Activated CD4-positive, alpha-beta T cell treated with anti-CD3 and anti-CD28 coated beads for 48 hours (primary cell): ENCODE measurements at regions not wholly inside any gene's neighbourhood (a gene's known extent, or its start where the extent isn't known, plus 50 kb on each side); places are given as distances from the start of the nearest gene placed in this dataset.
"Not testable (repeated sequence)": the region's sequence is repeated elsewhere in the genome, so short reads cannot be mapped to it uniquely, and the experiment has no call there.

ENCODE experiments used
- DNase-seq: peaks from one replicate; pipeline ENCODE4 v3.0.0-alpha.2; 2020

DNA sequence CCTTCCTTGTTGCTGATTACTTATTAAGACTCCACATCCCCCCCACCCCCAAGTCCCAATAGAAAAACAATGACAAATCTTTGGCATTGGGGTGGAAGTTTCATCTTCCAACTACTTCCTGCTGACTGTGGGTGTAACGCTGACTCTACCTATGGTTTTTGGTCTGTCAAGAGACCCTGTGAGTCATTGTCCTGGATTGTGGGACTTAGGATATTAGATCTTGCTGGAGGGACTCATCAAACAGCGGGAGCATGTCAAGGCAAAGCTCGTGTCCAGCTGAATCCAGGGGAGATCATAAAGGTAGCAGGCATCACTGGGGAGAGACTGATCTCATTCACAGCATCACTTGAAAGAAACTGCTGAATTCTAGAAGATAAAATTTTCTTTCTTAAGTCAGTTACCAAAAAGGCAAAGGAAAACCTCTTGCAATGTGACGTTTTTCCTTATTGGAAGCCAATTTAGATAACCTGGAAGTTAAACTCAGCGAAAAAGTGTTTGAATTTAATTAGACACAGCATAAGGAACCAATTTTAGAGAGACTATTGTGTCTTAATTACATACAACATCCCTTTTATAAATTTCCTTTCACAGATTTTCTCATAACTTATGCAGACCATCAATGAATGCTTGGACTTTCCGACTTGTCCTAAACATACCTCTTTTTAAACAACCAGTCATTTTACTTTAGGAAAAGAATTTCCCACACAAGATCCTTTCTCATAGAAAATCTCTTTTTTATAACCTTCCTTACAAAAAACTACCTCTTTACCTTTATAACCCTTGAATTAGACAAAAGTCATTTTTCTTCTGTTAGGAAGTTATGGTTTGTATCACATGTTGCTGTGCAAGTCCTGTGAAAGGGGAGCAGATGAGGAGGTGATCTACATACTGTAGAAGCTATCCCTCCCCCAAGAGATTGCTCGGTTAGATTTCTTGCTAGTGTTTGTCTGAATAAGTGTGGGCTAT lies 94.6 kb upstream of the SCAF11 start:
- no peak for DNase-seq

DNA sequence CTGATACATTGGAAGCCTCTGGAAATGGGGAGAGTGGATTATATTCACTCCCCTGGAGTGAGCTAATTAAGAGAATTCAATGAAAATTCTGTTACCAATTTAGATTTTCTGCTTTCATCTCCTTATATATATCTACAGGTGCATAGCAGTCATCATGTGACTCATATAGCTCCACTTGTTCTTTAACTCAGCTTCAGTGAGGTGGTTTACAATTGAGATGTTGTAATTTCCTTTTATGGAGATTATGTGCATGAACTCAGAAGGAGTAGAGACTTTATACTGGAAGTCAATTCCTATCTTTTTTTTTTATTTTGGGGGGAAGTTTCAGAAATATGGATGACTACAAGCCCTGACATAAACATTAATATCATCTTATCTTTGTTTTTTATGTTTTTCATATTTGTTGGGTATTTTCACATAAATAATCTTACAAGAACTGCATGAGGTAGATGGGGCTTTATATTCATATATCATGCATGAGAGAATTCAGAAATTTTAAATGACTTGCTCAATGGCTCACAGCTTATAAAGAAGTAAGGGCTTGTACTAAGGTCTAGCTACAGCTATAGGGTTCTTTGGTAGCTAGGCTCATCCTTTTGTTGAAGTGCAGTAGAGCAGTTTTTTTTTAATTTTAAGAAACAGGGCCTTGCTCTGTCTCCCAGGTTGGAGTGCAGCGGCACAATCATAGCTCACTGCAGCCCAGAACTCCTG lies 92.3 kb upstream of the SCAF11 start:
- DNase-seq: no peak

DNA sequence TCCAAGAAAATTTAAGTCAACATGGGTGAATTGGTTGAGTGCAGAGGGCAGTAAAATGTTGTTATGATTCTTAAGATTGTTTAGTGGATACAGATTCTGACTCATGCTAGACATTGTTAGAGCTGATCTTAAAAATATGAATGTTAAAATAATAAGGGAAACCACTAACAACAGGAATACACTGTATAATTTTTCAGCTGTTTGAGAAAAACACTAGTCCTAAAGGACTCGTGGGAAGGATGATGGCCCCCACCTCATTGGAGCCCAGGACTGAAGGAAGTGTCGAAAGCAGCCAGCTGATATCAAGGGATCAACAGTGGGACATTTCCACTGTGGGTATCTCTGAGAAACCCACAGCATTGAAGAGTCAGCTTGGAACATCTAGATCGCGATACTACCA lies 82.9 kb upstream of the SCAF11 start:
- DNase-seq: no peak

DNA sequence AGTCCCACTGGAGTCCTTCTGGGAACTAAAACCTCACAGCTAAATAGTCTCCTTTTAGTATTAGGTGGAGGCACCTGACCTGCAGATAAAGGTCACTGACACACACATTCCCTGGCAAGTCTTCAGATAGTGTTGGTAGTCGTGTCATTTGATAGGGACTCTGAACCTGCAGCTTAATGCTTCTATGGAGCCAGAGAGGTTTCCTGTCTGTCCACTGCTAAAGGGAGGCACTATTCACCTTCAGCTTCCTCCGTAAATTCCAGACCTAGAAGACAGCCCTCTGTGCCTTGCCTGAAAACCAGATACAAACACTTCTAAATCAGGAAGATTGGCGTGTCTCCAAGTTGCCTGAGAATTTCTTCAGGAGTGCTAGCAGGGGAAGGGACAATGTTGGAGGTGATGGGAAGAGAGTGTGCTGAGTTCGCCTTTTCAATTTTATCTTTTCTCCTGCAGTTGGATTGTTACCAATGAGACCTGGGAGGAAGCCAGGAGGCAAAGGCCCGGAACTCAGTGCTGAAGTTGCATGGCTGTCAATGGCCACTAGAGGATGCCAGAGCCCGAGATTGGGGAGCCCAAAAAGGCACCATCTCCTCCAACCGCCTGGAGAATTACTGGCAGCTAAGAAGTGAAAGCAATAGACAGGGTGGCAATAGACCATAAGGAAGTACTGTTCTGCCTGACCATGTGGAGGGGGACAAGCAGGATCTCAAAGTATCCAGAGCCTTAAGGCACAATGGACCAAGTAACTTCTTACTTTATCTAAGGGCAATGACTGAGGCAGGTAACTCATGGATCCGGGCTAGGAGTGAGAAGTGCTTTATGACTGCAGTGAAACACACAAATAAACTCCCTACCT lies 81.6 kb upstream of the SCAF11 start:
- DNase-seq: peak; percentile 80

DNA sequence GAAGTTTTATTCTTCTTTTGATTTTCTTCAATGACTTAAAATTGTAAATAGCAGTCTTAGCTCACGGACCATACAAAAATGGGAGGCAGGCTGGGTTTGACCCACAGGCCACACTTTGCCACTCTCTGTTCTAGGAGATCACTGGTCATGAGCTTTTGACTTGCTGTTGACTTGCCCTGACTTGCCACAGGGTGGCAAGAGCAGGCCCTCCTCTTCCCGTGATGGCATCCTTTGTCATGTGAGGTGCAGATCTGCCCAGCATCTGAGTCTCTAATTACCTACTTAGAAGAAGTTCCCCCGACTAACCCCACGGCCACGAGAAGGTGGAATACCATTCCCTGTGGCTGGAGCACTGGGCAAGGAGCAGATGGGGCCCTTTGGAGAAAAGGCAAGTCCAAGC lies 81.0 kb upstream of the SCAF11 start:
- DNase-seq: peak; percentile 15

DNA sequence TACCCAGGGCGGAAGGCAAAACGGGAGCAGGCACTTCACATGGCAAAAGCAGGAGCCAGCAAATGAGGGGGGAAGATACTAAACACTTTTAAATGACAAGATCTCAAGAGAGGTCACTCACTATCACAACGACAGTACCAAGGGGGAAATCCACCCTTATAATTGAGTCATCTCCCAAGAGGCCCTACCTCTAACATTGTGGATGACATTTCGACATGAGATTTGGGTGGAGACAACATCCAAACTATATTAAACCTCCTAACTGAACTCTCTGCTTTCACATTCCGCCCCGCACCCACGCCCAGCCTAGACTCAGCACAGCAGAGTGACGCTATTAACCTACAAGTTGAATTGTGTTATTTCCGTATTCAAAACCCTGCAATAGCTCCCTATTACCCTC lies 76.7 kb upstream of the SCAF11 start:
- no peak for DNase-seq

DNA sequence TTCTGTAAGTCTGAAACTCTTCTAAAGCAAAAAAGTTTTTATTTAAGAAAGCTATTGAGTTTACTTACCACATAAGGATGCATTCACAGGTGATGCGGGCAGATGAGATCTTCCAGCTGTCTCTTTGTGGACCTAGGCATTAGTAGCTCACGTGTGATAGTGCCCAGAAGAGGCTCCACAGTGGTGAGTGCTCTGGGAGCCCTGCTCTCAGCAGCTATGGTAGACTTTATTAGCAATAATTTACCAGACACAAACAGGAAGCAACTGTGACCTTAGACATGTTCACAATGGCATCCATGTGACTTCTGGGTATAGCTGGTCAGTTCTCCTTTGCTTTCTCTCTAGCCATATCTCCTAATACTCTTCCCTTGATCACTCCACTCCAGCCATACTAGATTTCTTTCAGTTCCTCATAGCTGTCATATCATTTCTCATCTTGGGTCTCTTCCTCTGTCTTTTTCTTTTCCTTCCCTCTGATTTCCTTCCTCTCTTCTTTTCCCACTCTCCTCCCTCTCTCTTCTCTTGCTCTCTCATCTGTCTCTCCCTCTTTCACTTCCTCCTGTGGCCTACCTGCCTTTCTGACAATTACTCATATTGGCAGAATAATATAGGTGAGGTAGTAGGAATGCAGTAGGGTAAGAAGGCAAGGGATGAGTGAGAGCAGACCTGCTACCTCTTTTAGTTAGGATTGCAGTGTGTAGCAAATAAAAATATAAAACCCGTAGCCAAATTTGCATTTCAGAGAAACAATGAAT lies 75.2 kb upstream of the SCAF11 start:
- no peak for DNase-seq

DNA sequence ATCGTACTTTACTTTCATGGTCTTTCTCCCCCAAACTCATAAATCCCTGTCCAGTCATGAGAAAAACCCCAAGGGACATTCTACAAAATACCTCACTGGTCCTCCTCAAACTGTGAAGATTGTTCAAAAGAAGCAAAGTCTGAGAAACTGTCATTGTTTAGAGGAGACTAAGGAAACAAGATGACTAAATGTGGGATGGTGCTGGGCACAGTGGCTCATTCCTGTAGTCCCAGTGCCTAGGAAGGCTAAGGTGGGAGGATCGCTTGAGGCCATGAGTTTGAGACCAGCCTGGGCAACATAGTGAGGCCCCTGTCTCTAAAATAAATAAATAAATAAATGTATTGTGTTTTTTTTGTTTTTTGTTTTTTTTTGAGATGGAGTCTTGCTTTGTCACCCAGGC lies 74.2 kb upstream of the SCAF11 start:
- DNase-seq: no peak

DNA sequence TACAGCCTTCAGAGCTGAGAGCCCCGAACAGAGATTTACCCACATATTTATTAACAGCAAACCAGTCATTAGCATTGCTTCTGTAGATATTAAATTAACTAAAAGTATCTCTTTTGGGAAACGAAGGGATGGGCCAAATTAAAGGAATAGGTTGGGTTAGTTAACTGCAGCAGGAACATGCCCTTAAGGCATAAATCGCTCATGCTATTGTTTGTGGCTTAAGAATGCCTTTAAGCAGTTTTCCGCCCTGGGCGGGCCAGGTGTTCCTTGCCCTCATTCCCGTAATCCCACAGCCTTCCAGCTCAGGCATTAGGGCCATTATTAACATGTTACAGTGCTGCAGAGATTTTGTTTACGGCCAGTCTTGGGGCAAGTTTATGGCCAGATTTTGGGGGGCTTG lies 68.3 kb upstream of the SCAF11 start:
- not testable (repeated sequence) for DNase-seq

DNA sequence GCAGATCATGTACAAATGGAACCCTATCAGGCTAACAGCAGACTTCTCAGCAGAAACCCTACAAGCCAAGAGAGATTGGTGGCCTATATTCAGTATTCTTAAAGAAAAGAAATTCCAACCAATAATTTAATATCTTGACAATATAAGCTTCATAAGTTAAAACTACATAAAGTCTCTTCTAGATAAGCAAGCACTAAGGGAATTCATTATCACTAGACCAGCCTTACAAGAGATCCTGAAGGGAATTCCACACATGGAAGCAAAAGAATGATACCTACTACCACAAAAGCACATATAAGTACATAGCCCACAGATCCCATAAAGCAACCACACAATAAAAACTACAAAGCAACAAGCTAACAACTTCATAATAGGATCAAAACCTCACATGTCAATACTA lies 60.4 kb upstream of the SCAF11 start:
- no peak for DNase-seq

DNA sequence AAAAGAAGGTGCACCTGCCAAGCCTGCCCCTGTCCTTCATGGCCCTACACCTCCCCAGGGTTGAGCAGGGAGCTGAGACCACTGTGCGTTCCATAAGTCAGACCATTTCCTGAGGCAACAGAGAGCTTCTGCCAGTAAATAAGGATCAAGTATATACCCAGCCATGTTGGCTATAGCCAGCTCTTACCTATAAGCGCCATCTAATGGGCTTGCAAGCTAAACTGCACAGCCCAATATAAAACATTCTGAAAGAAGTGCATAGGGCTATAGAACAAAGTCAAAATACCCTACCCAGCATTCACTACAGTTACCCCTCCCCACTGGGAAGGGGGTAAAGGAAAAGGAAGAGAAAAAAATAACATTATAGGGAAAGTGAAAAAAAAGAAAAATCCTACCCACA lies 59.3 kb upstream of the SCAF11 start:
- DNase-seq: no peak

DNA sequence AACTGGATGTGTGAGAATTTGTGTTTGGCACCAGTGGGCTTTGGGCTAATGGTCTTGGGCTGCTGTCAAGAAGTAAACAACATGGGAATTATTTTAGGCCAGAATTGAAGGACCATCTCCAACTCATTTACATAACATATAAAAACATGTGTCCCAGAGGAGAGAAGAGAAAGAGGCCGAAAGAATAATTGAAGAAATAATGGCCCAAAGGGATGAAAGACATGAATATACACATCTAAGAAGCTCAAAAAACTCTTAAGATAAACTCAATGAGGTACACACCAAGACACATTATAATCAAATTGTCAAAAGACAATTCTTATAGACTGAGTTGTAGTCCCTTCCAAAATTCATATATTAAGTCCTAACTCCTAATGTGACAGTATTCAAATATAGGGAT lies 56.1 kb upstream of the SCAF11 start:
- DNase-seq: no peak

DNA sequence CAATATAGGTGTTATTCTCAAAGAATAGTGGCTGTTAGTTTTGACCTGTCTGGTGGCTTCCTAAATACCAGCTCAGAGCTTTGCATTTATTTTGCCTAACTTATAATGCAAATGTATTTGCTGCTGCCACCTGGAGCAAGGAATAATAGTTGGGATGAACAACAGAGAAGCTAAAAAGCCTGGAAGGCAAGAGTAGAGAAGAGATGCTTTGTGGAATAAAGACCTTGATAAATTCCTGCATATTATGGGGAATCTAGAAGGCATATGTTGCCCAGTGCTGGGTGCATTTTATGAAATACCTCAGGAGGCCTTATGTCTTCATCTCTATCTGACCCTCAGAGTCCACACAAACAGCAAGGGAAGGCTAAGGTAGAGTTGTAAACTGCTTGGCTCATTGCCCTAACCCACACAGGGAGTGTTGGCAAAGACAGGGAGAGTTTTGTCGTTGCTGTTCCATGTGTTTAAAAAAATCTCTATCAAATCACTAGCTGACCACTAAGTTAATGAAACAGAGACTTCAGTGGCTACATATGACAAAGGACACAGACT lies 53.7 kb upstream of the SCAF11 start:
- no peak for DNase-seq
